ENCODE measurements at regions not wholly inside any gene's neighbourhood (a gene's known extent, or its start where the extent isn't known, plus 50 kb on each side); places are given as distances from the start of the nearest gene placed in this dataset.

DNA sequence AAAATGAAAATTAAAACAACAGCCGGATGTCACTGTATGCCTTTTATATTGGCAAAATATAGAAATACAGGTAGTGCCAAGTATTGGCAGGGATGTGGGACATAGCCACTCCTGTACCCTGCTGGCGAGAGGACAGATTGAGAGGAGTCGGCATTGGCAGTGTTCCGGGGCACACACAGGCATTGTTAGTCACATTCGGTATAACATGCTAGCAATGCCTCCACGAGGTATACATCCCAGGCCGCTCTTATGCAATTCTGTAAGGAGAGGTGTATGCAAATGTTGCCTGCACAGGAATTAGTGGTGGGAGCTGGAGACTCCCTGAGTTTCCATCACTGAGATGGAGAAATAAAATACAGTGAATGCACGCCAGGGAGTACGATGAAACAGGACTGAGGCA, 99.4 kb upstream of the DLG1 start:
- TF ChIP-seq EP300 (IDR thresholded peaks at IDR 0.05) = no peak
- TF ChIP-seq, protein P1, sequence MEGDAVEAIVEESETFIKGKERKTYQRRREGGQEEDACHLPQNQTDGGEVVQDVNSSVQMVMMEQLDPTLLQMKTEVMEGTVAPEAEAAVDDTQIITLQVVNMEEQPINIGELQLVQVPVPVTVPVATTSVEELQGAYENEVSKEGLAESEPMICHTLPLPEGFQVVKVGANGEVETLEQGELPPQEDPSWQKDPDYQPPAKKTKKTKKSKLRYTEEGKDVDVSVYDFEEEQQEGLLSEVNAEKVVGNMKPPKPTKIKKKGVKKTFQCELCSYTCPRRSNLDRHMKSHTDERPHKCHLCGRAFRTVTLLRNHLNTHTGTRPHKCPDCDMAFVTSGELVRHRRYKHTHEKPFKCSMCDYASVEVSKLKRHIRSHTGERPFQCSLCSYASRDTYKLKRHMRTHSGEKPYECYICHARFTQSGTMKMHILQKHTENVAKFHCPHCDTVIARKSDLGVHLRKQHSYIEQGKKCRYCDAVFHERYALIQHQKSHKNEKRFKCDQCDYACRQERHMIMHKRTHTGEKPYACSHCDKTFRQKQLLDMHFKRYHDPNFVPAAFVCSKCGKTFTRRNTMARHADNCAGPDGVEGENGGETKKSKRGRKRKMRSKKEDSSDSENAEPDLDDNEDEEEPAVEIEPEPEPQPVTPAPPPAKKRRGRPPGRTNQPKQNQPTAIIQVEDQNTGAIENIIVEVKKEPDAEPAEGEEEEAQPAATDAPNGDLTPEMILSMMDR (IDR thresholded peaks at IDR 0.05) = no peak
